Spleen (tissue), 11 donors: ENCODE measurements at regions not wholly inside any gene's neighbourhood (a gene's known extent, or its start where the extent isn't known, plus 50 kb on each side); places are given as distances from the start of the nearest gene placed in this dataset.

Experiments
- DNase-seq: peaks from one replicate; pipeline ENCODE4 v3.0.0-alpha.2; 2020
- H3K27ac ChIP-seq, 8 donors: fragments of 200-600 bp; sonication (generic) in 7 of 8; 1 replicate in 4 of 8; 2 replicates in 4 of 8; pipeline versions ENCODE4 v1.5.0 to v1.8.0; 2016 to 2021; ENCODE audit warnings: inconsistent platforms in 4 of 8, mild to moderate bottlenecking in 4 of 8, moderate library complexity in 1 of 8
- H3K27me3 ChIP-seq, 7 donors: fragments of 200-600 bp; sonication (generic) in 6 of 7; replicated peaks in 1 of 7; 1 replicate in 4 of 7; 2 replicates in 3 of 7; pipeline versions ENCODE4 v1.5.0 to v1.8.0; 2016 to 2021; ENCODE audit warnings: inconsistent platforms in 3 of 7, mild to moderate bottlenecking in 1 of 7
- H3K36me3 ChIP-seq, 6 donors: fragments of 200-600 bp; sonication (generic) in 5 of 6; 1 replicate in 4 of 6; 2 replicates in 2 of 6; pipeline versions ENCODE4 v1.5.0 to v1.8.0; 2016 to 2021; ENCODE audit warnings: inconsistent platforms in 2 of 6
- H3K4me1 ChIP-seq, 6 donors: fragments of 200-600 bp; sonication (generic) in 5 of 6; 1 replicate in 3 of 6; 2 replicates in 3 of 6; pipeline versions ENCODE4 v1.5.0 to v1.8.0; 2016 to 2021; ENCODE audit warnings: inconsistent platforms in 3 of 6
- H3K4me3 ChIP-seq, 8 donors: fragments of 200-600 bp; sonication (generic) in 7 of 8; 1 replicate in 4 of 8; 2 replicates in 4 of 8; pipeline versions ENCODE4 v1.5.0 to v1.8.0; 2016 to 2021; ENCODE audit warnings: inconsistent platforms in 4 of 8, mild to moderate bottlenecking in 4 of 8, moderate library complexity in 2 of 8
- H3K9me3 ChIP-seq, 8 donors: fragments of 200-600 bp; sonication (generic) in 7 of 8; 1 replicate in 4 of 8; 2 replicates in 4 of 8; pipeline versions ENCODE4 v1.5.0 to v1.8.0; 2016 to 2021; ENCODE audit warnings: inconsistent platforms in 4 of 8
- POLR2A ChIP-seq, 3 donors: fragments of 450-650 bp; IDR thresholded peaks; one replicate each; pipeline ENCODE4 v1.5.1; 2017; ENCODE audit warnings: antibody characterized with exemption in 3 of 3, mild to moderate bottlenecking in 1 of 3
- POLR2AphosphoS5 ChIP-seq, 3 donors: sonication (generic); formaldehyde crosslinking; IDR thresholded peaks; one replicate each; pipeline ENCODE4 v1.5.1; 2017; ENCODE audit warnings: antibody characterized with exemption in 3 of 3
- WGBS, 5 donors: extraction: QIAGEN DNeasy Blood & Tissue Kit in 3 of 5; methylation state at CpG; one replicate each; pipeline versions ENCODE4 v1.1.5 to v1.1.7; 2013 to 2018; 5-methylcytosine and 5-hydroxymethylcytosine counted together
- intact Hi-C: fragments of 100-400 bp; cut with DNase I; formaldehyde crosslinking; loops from one replicate; pipeline ENCODE4 v1.15.0; 2023; ENCODE audit warnings: low total_unique reads
- TF ChIP-seq, protein P1 (sequence below), 11 experiments: fragments of 200-600 bp in 7 of 11; fragments of 450-650 bp in 4 of 11; sonication (generic) in 4 of 11; IDR thresholded peaks in 8 of 11; conservative IDR thresholded peaks in 3 of 11; 1 replicate in 7 of 11; 2 replicates in 4 of 11; pipeline versions ENCODE4 v1.4.0 to v1.8.0; 2016 to 2021; ENCODE audit warnings: antibody characterized with exemption in 11 of 11, inconsistent platforms in 4 of 11, mild to moderate bottlenecking in 1 of 11
- donor health status: healthy with polysubstance abuse.
- donor health status: DM: no; HTN: no; CAD: no; lungs with moderate emphysema.
- donor health status: DM: no; HTN: no; CAD: no.
- donor health status: Bipolar disorder and iron deficiency.
- donor health status: healthy.
- donor health status: DM: no; HTN: no; CAD: no.
- donor health status: DM: yes; HTN: yes; CAD: no.

GRCh38 chr5:93653716-93654115, 70.7 kb downstream of the NR2F1 start:
- TF ChIP-seq POLR2A (IDR thresholded peaks at IDR 0.05) = no peak
- no peak overlapping the region for H3K4me3 ChIP-seq
- H3K4me1 ChIP-seq = no peaks in the 10 kb centered on the region
- intact Hi-C loops = no loop called here
- H3K36me3 ChIP-seq = no peaks in the 10 kb centered on the region
- no peaks in the 10 kb centered on the region for H3K9me3 ChIP-seq
- no peak for DNase-seq
- WGBS, 5 donors = 92 to 100% (median 96%) methylated on average over 1 of the region's 1 CpG
- H3K27me3 ChIP-seq = no peaks in the 10 kb centered on the region
- no peak overlapping the region for H3K27ac ChIP-seq

DNA sequence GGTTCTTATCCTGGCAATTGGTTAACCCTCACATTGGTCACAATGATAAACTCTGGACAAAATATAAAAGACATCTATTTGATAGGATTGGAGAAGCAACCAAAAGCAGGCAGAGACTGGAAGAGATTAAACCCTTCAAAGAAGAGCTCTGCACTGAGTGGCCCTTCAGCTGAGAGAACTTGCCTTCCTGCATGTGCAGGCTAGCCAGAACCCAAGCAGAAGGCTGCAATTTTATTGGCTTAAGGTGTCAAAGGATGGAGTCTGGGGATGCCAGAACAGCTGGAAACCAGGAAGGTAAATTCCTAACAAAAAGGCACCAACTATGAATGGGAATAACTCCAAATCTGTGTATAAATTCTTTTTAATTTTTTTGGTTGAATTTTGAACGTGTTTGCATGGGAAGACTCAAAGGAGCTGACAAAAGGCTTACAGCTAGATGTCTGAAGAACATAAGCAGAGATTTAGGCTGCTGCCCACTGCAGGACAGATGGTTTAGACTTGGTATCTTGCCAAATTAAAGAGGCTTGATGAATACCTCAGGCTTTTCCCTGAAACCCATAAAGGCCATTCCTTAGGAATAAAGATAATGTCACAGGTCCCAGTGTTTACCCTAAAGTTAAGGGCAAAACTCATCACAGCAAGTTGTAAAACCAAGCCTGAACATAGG, 66.3 kb downstream of the NR2F1 start:
- Histone ChIP-seq H3K4me1 (no peaks in the 10 kb centered on the region), H3K4me3 (no peak overlapping the region), H3K9me3 (no peaks in the 10 kb centered on the region), H3K36me3 (no peaks in the 10 kb centered on the region), H3K27ac (no peak overlapping the region), H3K27me3 (no peaks in the 10 kb centered on the region)
- WGBS, 5 donors = 70 to 88% (median 88%) methylated on average over 1 of the region's 1 CpG
- no peak for DNase-seq
- intact Hi-C loops = no loop called here
- TF ChIP-seq, protein P1, sequence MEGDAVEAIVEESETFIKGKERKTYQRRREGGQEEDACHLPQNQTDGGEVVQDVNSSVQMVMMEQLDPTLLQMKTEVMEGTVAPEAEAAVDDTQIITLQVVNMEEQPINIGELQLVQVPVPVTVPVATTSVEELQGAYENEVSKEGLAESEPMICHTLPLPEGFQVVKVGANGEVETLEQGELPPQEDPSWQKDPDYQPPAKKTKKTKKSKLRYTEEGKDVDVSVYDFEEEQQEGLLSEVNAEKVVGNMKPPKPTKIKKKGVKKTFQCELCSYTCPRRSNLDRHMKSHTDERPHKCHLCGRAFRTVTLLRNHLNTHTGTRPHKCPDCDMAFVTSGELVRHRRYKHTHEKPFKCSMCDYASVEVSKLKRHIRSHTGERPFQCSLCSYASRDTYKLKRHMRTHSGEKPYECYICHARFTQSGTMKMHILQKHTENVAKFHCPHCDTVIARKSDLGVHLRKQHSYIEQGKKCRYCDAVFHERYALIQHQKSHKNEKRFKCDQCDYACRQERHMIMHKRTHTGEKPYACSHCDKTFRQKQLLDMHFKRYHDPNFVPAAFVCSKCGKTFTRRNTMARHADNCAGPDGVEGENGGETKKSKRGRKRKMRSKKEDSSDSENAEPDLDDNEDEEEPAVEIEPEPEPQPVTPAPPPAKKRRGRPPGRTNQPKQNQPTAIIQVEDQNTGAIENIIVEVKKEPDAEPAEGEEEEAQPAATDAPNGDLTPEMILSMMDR (IDR thresholded peaks at IDR 0.05 in 8 of 11, conservative IDR thresholded peaks at IDR 0.05 in 3 of 11) = no peak
- TF ChIP-seq POLR2A (IDR thresholded peaks at IDR 0.05) = no peak
- TF ChIP-seq POLR2AphosphoS5 (IDR thresholded peaks at IDR 0.05) = no peak

DNA sequence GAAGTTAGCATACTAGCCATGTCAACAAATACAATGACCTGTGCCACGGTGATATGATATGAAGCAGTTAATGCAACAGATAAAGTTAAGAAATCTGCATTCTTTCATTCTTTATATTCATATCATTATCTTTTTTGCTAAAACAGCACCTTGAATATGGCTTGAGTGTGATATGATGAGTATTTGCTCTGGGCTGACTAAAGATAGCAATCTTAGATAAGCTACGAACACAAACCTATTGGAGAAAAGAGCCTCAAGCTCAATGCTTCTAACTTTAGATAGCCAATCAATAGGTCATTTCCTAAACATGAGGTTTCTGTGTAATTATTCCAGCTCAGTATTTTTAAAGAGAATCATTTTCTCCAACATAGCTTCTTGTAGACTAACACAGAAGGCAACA, 61.7 kb downstream of the NR2F1 start:
- intact Hi-C loops = no loop called here
- Histone ChIP-seq H3K4me3 (no peak overlapping the region), H3K27ac (no peak overlapping the region), H3K36me3 (no peaks in the 10 kb centered on the region), H3K27me3 (no peaks in the 10 kb centered on the region), H3K4me1 (no peaks in the 10 kb centered on the region), H3K9me3 (no peaks in the 10 kb centered on the region)
- 92 to 97% (median 93%) methylated on average over 2 of the region's 2 CpGs for WGBS, 5 donors
- DNase-seq = no peak
- no peak for TF ChIP-seq POLR2A (IDR thresholded peaks at IDR 0.05)
- TF ChIP-seq POLR2AphosphoS5 (IDR thresholded peaks at IDR 0.05) = no peak
- TF ChIP-seq, protein P1 (IDR thresholded peaks at IDR 0.05 in 8 of 11, conservative IDR thresholded peaks at IDR 0.05 in 3 of 11) = no peak
